H9 (cell line): ENCODE measurements at regions not wholly inside any gene's neighbourhood (a gene's known extent, or its start where the extent isn't known, plus 50 kb on each side); places are given as distances from the start of the nearest gene placed in this dataset.

Experiments
- DNase-seq: peaks from one replicate; pipeline ENCODE4 v3.0.0-alpha.2; 2017
- H2AFZ ChIP-seq: one replicate; pipeline ENCODE4 v1.6.1; 2013; ENCODE audit warnings: mild to moderate bottlenecking, low read length, control low read depth, moderate library complexity
- H2AK5ac ChIP-seq: 2 replicates; pipeline ENCODE4 v1.6.1; 2013; ENCODE audit warnings: low read length, control low read depth, mixed read lengths; ENCODE audit not compliant: insufficient read length
- H2BK120ac ChIP-seq: one replicate; pipeline ENCODE4 v1.6.1; 2013; ENCODE audit warnings: low read depth, mild to moderate bottlenecking, low read length, control low read depth, inconsistent platforms; ENCODE audit not compliant: poor library complexity, severe bottlenecking
- H2BK12ac ChIP-seq: 2 replicates; pipeline ENCODE4 v1.6.1; 2013; ENCODE audit warnings: low read length, control low read depth, mixed read lengths, low read depth; ENCODE audit not compliant: insufficient read length
- H2BK15ac ChIP-seq: 2 replicates; pipeline ENCODE4 v1.6.1; 2013; ENCODE audit warnings: low read depth, low read length, control low read depth
- H2BK20ac ChIP-seq: one replicate; pipeline ENCODE4 v1.6.1; 2013; ENCODE audit warnings: low read depth, mild to moderate bottlenecking, low read length, control low read depth, inconsistent platforms; ENCODE audit not compliant: poor library complexity, severe bottlenecking
- H2BK5ac ChIP-seq: 2 replicates; pipeline ENCODE4 v1.6.1; 2013; ENCODE audit warnings: low read length, control low read depth, mixed read lengths; ENCODE audit not compliant: insufficient read length
- H3K14ac ChIP-seq: 2 replicates; pipeline ENCODE4 v1.6.1; 2013; ENCODE audit warnings: low read length, control low read depth; ENCODE audit not compliant: insufficient read depth
- H3K18ac ChIP-seq: 2 replicates; pipeline ENCODE4 v1.6.1; 2013; ENCODE audit warnings: low read depth, mild to moderate bottlenecking, mixed read lengths, low read length, control low read depth; ENCODE audit not compliant: insufficient read length
- H3K23ac ChIP-seq: 2 replicates; pipeline ENCODE4 v1.6.1; 2013; ENCODE audit warnings: low read length, control low read depth, mixed read lengths, low read depth; ENCODE audit not compliant: insufficient read length
- H3K23me2 ChIP-seq: 2 replicates; pipeline ENCODE4 v1.6.1; 2013; ENCODE audit warnings: low read depth, mild to moderate bottlenecking, mixed read lengths, low read length, control low read depth; ENCODE audit not compliant: insufficient read length, poor library complexity, severe bottlenecking
- H3K27ac ChIP-seq: 2 replicates; pipeline ENCODE4 v1.5.1; 2013; ENCODE audit warnings: low read length, control low read depth, mixed read lengths, low read depth; ENCODE audit not compliant: insufficient read length
- H3K27me3 ChIP-seq: 2 replicates; pipeline ENCODE4 v1.6.1; 2013; ENCODE audit warnings: low read length, control low read depth, inconsistent platforms; ENCODE audit not compliant: insufficient read depth
- H3K4ac ChIP-seq: 2 replicates; pipeline ENCODE4 v1.6.1; 2013; ENCODE audit warnings: low read depth, mild to moderate bottlenecking, control low read depth, inconsistent platforms, low read length, moderate library complexity
- H3K4me1 ChIP-seq: 2 replicates; pipeline ENCODE4 v1.6.1; 2013; ENCODE audit warnings: low read length, control low read depth, inconsistent platforms; ENCODE audit not compliant: insufficient read depth
- H3K4me2 ChIP-seq: 2 replicates; pipeline ENCODE4 v1.6.1; 2013; ENCODE audit warnings: low read length, control low read depth, mixed read lengths; ENCODE audit not compliant: insufficient read length, insufficient read depth
- H3K56ac ChIP-seq: 2 replicates; pipeline ENCODE4 v1.6.1; 2013; ENCODE audit warnings: low read depth, mild to moderate bottlenecking, mixed read lengths, low read length, control low read depth; ENCODE audit not compliant: insufficient read length
- H3K79me1 ChIP-seq: 2 replicates; pipeline ENCODE4 v1.6.1; 2013; ENCODE audit warnings: low read depth, mild to moderate bottlenecking, moderate library complexity, low read length, control low read depth, inconsistent platforms; ENCODE audit not compliant: insufficient read depth, poor library complexity, severe bottlenecking
- H3K79me2 ChIP-seq: 2 replicates; pipeline ENCODE4 v1.6.1; 2013; ENCODE audit warnings: low read length, control low read depth, inconsistent platforms; ENCODE audit not compliant: insufficient read depth
- H3K9ac ChIP-seq: 2 replicates; pipeline ENCODE4 v1.6.1; 2013; ENCODE audit warnings: low read length, control low read depth, mixed read lengths; ENCODE audit not compliant: insufficient read length; ENCODE audit errors: extremely low read depth
- H3K9me3 ChIP-seq: one replicate; pipeline ENCODE4 v1.6.1; 2013; ENCODE audit warnings: low read depth, low read length, inconsistent platforms; ENCODE audit not compliant: control insufficient read depth
- H3T11ph ChIP-seq: one replicate; pipeline ENCODE4 v1.6.1; 2013; ENCODE audit warnings: mild to moderate bottlenecking, low read length, control low read depth, inconsistent platforms
- H4K20me1 ChIP-seq: one replicate; pipeline ENCODE4 v1.6.1; 2013; ENCODE audit not compliant: control insufficient read depth, insufficient read length, insufficient read depth
- H4K5ac ChIP-seq: 2 replicates; pipeline ENCODE4 v1.6.1; 2013; ENCODE audit warnings: low read depth, mild to moderate bottlenecking, mixed read lengths, low read length, control low read depth; ENCODE audit not compliant: insufficient read length
- H4K8ac ChIP-seq: replicated peaks from 2 replicates; pipeline ENCODE4 v1.6.1; 2013; ENCODE audit warnings: low read length, control low read depth, mixed read lengths, low read depth; ENCODE audit not compliant: insufficient read length
- H4K91ac ChIP-seq: 2 replicates; pipeline ENCODE4 v1.6.1; 2013; ENCODE audit warnings: low read depth, mild to moderate bottlenecking, moderate library complexity, mixed read lengths, low read length, control low read depth; ENCODE audit not compliant: insufficient read length
- H3K27ac Mint-ChIP-seq, 3 experiments: 2 replicates in 2 of 3; 3 replicates in 1 of 3; pipeline ENCODE4 v1.8.0; 2020 to 2021; ENCODE audit warnings: mixed read lengths in 3 of 3, mild to moderate bottlenecking in 1 of 3, moderate library complexity in 1 of 3
- H3K27me3 Mint-ChIP-seq: 2 replicates; pipeline ENCODE4 v1.8.0; 2021; ENCODE audit warnings: low read depth, mild to moderate bottlenecking, moderate library complexity, mixed read lengths
- H3K36me3 Mint-ChIP-seq, 3 experiments: 2 replicates in 2 of 3; 3 replicates in 1 of 3; pipeline ENCODE4 v1.8.0; 2020 to 2021; ENCODE audit warnings: low read depth in 3 of 3, mixed read lengths in 3 of 3; ENCODE audit not compliant: insufficient read depth in 1 of 3
- H3K4me1 Mint-ChIP-seq, 2 experiments: 2 replicates each; pipeline ENCODE4 v1.8.0; 2020; ENCODE audit warnings: mixed read lengths in 2 of 2
- H3K4me3 Mint-ChIP-seq, 2 experiments: 2 replicates in 1 of 2; 3 replicates in 1 of 2; pipeline ENCODE4 v1.8.0; 2020 to 2021; ENCODE audit warnings: mild to moderate bottlenecking in 2 of 2, mixed read lengths in 2 of 2, moderate library complexity in 1 of 2
- H3K9me3 Mint-ChIP-seq, 2 experiments: 2 replicates in 1 of 2; 3 replicates in 1 of 2; pipeline ENCODE4 v1.8.0; 2020; ENCODE audit warnings: mild to moderate bottlenecking in 2 of 2, mixed read lengths in 2 of 2, moderate library complexity in 1 of 2
- CTCF ChIP-seq: fragments of 200-600 bp; sonication (generic); conservative IDR thresholded peaks from 3 replicates; pipeline ENCODE4 v1.8.0; 2021; ENCODE audit warnings: antibody characterized with exemption, mild to moderate bottlenecking
- WGBS: extraction: QIAGEN DNeasy Blood & Tissue Kit; methylation state at CpG from one replicate; pipeline ENCODE4 v1.1.7; 2013; ENCODE audit warnings: missing lambda C conversion rate, low lambda C conversion rate, mixed read lengths; ENCODE audit not compliant: insufficient read length; ENCODE audit errors: extremely low coverage; 5-methylcytosine and 5-hydroxymethylcytosine counted together

- H3K36me3 Mint-ChIP-seq: no peaks in the 10 kb centered on the region
- Histone ChIP-seq H3K79me2 (no peaks in the 10 kb centered on the region), H2AK5ac (no peak overlapping the region), H3K56ac (no peak overlapping the region), H3K23me2 (no peaks in the 10 kb centered on the region), H3K23ac (no peak overlapping the region), H3K4me2 (no peak overlapping the region), H3K9ac (no peak overlapping the region), H2BK12ac (no peak overlapping the region), H4K5ac (no peak overlapping the region), H3K9me3 (no peaks in the 10 kb centered on the region), H2BK5ac (no peak overlapping the region), H3K14ac (no peak overlapping the region), H2BK15ac (no peak overlapping the region), H2AFZ (no peak overlapping the region), H3K4ac (no peak overlapping the region), H2BK120ac (no peak overlapping the region), H4K20me1 (no peaks in the 10 kb centered on the region), H3T11ph (no peak overlapping the region), H3K79me1 (no peaks in the 10 kb centered on the region), H3K27me3 (no peaks in the 10 kb centered on the region), H3K18ac (no peak overlapping the region), H3K4me1 (no peaks in the 10 kb centered on the region), H4K91ac (no peak overlapping the region), H3K27ac (no peak overlapping the region), H4K8ac (no peak overlapping the region), H2BK20ac (no peak overlapping the region)
- H3K27me3 Mint-ChIP-seq: no peaks in the 10 kb centered on the region
- no peak for DNase-seq
- H3K9me3 Mint-ChIP-seq: no peaks in the 10 kb centered on the region
- no peak overlapping the region for H3K4me3 Mint-ChIP-seq
- no peak for TF ChIP-seq CTCF
- H3K27ac Mint-ChIP-seq: no peak overlapping the region
- WGBS: no CpG with 5 or more reads among the region's 1 CpG
- H3K4me1 Mint-ChIP-seq: peaks cover 3 to 18% of the 10 kb centered on the region in 2 experiments; a peak in 3 of 4 replicates
Observed at GRCh38 chr10:36115364-36115763, 473.3 kb upstream of the FZD8 start.
